Tibial artery (tissue), 4 donors: ENCODE measurements at regions not wholly inside any gene's neighbourhood (a gene's known extent, or its start where the extent isn't known, plus 50 kb on each side); places are given as distances from the start of the nearest gene placed in this dataset.

ENCODE experiments used
- DNase-seq, 2 donors: peaks; one replicate each; pipeline ENCODE4 v3.0.0-alpha.2; 2019
- H3K27ac ChIP-seq, 2 donors: fragments of 200-600 bp; sonication (generic) in 1 of 2; 1 replicate in 1 of 2; 2 replicates in 1 of 2; pipeline ENCODE4 v1.5.1; 2018 to 2019; ENCODE audit warnings: mild to moderate bottlenecking in 1 of 2
- H3K27me3 ChIP-seq, 2 donors: fragments of 200-600 bp; sonication (generic) in 1 of 2; one replicate each; pipeline versions ENCODE4 v1.5.1 to v1.6.0; 2016 to 2019
- H3K36me3 ChIP-seq, 3 donors: fragments of 200-600 bp; sonication (generic) in 2 of 3; one replicate each; pipeline ENCODE4 v1.5.1; 2016 to 2019; ENCODE audit warnings: mild to moderate bottlenecking in 2 of 3
- H3K4me1 ChIP-seq, 4 donors: fragments of 200-600 bp; sonication (generic) in 2 of 4; 1 replicate in 3 of 4; 2 replicates in 1 of 4; pipeline ENCODE4 v1.5.1; 2016 to 2019
- H3K4me3 ChIP-seq, 2 donors: fragments of 200-600 bp; sonication (generic) in 1 of 2; 1 replicate in 1 of 2; 2 replicates in 1 of 2; pipeline ENCODE4 v1.5.1; 2018 to 2019; ENCODE audit warnings: mild to moderate bottlenecking in 2 of 2
- H3K9me3 ChIP-seq, 3 donors: fragments of 200-600 bp; sonication (generic) in 1 of 3; one replicate each; pipeline ENCODE4 v1.5.1; 2016 to 2019
- CTCF ChIP-seq, 2 experiments: fragments of 200-600 bp in 1 of 2; fragments of 450-650 bp in 1 of 2; IDR thresholded peaks; one replicate each; pipeline ENCODE4 v1.5.1; 2017 to 2019; ENCODE audit warnings: antibody characterized with exemption in 2 of 2, mild to moderate bottlenecking in 1 of 2, moderate library complexity in 1 of 2
- intact Hi-C: fragments of 100-400 bp; cut with DNase I; formaldehyde crosslinking; loops from one replicate; pipeline ENCODE4 v1.15.0; 2023; ENCODE audit warnings: low total_unique reads

DNA sequence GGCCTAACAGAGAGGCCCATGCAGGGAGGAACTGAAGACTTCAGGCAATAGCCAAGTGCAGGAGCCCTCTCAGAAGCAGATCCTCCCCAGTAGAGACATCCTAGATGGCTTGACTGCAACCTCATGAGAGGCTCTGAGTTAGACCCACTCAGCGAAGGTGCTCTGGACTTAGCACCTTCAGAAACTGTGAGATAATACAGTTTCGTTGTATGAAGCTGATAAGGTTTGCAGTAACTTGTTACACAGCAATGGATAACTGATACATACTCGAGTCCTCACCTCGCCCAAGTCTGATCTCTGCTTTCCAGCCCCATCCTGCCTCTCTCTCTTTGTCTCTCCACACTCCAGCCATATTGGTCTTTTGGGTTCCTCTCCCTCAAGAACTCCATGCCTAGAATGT is 136.4 kb upstream of the EEPD1 start:
- no peak overlapping the region for H3K27ac ChIP-seq
- no peaks in the 10 kb centered on the region for H3K36me3 ChIP-seq
- DNase-seq: no peak
- intact Hi-C loops: no loop called here
- no peaks in the 10 kb centered on the region for H3K27me3 ChIP-seq
- peaks cover 0 to 6% (median 4%) of the 10 kb centered on the region in 4 donors for H3K4me1 ChIP-seq
- H3K4me3 ChIP-seq: no peak overlapping the region
- no peak for TF ChIP-seq CTCF (IDR thresholded peaks at IDR 0.05)
- H3K9me3 ChIP-seq: no peaks in the 10 kb centered on the region

- Histone ChIP-seq H3K36me3 (no peaks in the 10 kb centered on the region), H3K27ac (no peak overlapping the region), H3K4me3 (no peak overlapping the region), H3K9me3 (no peaks in the 10 kb centered on the region), H3K4me1 (peaks cover 0 to 10% (median 7%) of the 10 kb centered on the region in 4 donors), H3K27me3 (no peaks in the 10 kb centered on the region)
- no peak for DNase-seq
- intact Hi-C loops: no loop called here
- no peak for TF ChIP-seq CTCF (IDR thresholded peaks at IDR 0.05)
These were observed 135.9 kb upstream of the EEPD1 start for GRCh38 chr7:36017111-36017510.

DNA sequence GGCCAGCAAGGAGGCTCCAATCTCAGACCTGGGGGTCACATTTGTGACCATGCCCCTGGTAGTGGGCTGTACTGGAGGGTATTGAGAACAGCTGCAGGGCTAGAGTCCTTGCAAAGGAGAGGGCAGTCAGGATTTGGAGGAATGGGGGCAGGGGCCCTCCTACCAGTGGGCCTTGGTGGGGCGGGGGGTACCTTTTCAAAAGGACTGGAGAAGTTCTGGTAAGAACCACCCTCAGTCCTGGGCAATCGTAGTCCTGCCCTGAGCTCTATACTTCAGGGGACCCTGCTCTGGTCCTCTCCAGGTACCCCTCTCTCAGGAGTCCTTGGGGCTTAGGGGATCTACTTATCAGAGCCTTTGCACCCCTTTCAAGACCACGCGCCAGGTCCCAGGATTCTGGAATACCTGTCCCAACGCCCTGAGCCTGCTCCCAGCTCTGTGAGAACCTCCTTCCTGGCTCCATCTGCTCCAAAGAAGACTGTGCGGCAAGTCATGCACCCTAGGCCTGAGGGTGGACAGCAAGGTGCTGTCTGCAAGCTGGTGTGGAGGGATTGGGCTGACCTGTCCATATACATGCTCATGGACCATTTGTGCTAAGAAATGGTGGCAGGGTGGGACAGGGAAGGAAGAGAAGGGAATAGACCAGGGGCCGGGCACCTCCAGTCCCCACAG is 134.1 kb upstream of the EEPD1 start:
- no peak for TF ChIP-seq CTCF (IDR thresholded peaks at IDR 0.05)
- no peaks in the 10 kb centered on the region for H3K9me3 ChIP-seq
- intact Hi-C loops: no loop called here
- H3K4me1 ChIP-seq: peaks cover 0 to 12% (median 7%) of the 10 kb centered on the region in 4 donors
- no peaks in the 10 kb centered on the region for H3K27me3 ChIP-seq
- no peak overlapping the region for H3K4me3 ChIP-seq
- DNase-seq: no peak
- H3K27ac ChIP-seq: no peak overlapping the region
- H3K36me3 ChIP-seq: no peaks in the 10 kb centered on the region

- Histone ChIP-seq H3K27me3 (no peaks in the 10 kb centered on the region), H3K9me3 (no peaks in the 10 kb centered on the region), H3K36me3 (no peaks in the 10 kb centered on the region), H3K27ac (no peak overlapping the region), H3K4me1 (peaks cover 0 to 12% (median 7%) of the 10 kb centered on the region in 4 donors), H3K4me3 (no peak overlapping the region)
- intact Hi-C loops: no loop called here
- DNase-seq: no peak
- TF ChIP-seq CTCF (IDR thresholded peaks at IDR 0.05): no peak
These were observed 133.5 kb upstream of the EEPD1 start for GRCh38 chr7:36019538-36019937.

DNA sequence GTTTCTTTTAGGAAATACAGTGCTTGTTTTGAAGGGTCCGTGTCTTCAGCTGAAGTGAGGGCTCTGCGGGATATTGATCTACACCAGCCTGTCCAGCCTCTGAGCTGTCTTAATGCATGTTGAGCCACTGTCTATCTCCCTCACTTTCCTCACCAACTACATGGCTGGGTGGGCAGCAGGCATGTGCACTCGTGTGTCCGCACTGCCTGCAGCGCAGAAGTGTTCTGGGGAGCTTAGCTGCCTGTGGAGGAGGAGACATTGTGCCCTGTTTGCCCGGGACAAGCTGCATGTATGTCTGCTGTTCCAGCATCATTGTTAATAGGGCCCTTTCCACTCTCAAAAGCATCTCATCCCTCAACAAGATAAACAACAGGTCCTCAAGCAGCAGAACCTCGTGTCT is 133.1 kb upstream of the EEPD1 start:
- no peaks in the 10 kb centered on the region for H3K9me3 ChIP-seq
- H3K36me3 ChIP-seq: no peaks in the 10 kb centered on the region
- intact Hi-C loops: no loop called here
- TF ChIP-seq CTCF (IDR thresholded peaks at IDR 0.05): no peak
- no peak overlapping the region for H3K4me3 ChIP-seq
- H3K4me1 ChIP-seq: peaks cover 0 to 12% (median 7%) of the 10 kb centered on the region in 4 donors
- H3K27me3 ChIP-seq: no peaks in the 10 kb centered on the region
- H3K27ac ChIP-seq: no peak overlapping the region
- no peak for DNase-seq

DNA sequence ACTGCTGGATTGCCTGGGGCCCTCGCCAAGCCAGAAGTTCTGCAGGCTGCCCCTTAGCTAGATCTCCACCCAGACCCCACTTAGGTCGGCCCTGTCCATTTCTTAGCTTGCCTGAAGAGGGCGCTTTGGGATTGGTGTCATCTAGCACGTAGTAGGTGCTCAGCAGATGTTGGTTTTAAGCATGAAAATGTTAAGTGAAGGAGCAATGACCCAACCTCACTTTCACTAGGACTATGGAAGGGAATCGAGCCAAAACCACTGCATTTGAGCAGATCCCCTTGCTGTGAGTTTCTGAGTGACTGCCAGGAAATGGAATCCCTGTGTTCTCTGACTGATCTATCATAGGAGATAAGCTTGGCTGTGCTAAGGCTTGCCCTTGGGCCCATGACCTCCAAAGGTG is 131.7 kb upstream of the EEPD1 start:
- Histone ChIP-seq H3K4me3 (no peak overlapping the region), H3K9me3 (no peaks in the 10 kb centered on the region), H3K36me3 (no peaks in the 10 kb centered on the region), H3K27ac (no peak overlapping the region), H3K27me3 (no peaks in the 10 kb centered on the region), H3K4me1 (peaks cover 0 to 12% (median 7%) of the 10 kb centered on the region in 4 donors)
- TF ChIP-seq CTCF (IDR thresholded peaks at IDR 0.05): peak; percentile 6 to 22
- no peak for DNase-seq
- intact Hi-C loops: no loop called here
